ENCODE measurements at regions not wholly inside any gene's neighbourhood (a gene's known extent, or its start where the extent isn't known, plus 50 kb on each side); places are given as distances from the start of the nearest gene placed in this dataset.

GRCh38 chr5:107322936-107323335, 347.8 kb downstream of the EFNA5 start:
- TF ChIP-seq POLR2AphosphoS5 (IDR thresholded peaks at IDR 0.05; ENCODE audit: borderline replicate concordance, low read depth, low read length) (no peak), FOXP2 (optimal IDR thresholded peaks at IDR 0.05; ENCODE audit: control extremely low read depth, extremely low read length, insufficient read depth) (no peak), EZH2 (IDR thresholded peaks at IDR 0.05) (no peak)

Data from SK-N-MC (cell line).